ENCODE measurements at regions not wholly inside any gene's neighbourhood (a gene's known extent, or its start where the extent isn't known, plus 50 kb on each side); places are given as distances from the start of the nearest gene placed in this dataset.
A peak's percentile ranks its signal among the peaks of the same experiment; 100 is the strongest.

- intact Hi-C loops (cut with DNase I; ENCODE audit: low total_unique reads) = loop anchor here (10.0 kb wide), 1 partner anchor 585 kb away; no protein-coding TSS in a partner anchor
- Histone ChIP-seq H3K27ac (peak overlapping the region in 1 of 2 donors; percentile 20), H3K4me1 (no peaks in the 10 kb centered on the region), H3K9me3 (no peaks in the 10 kb centered on the region), H3K4me3 (no peak overlapping the region), H3K36me3 (ENCODE audit: low read depth, missing control alignments) (no peaks in the 10 kb centered on the region), H3K27me3 (no peaks in the 10 kb centered on the region)
- no peak for TF ChIP-seq CTCF (IDR thresholded peaks at IDR 0.05)
- no peak for TF ChIP-seq POLR2A (IDR thresholded peaks at IDR 0.05)
- 30 to 31% methylated on average over 3 of the region's 3 CpGs for WGBS, 2 donors
- DNase-seq = no peak
Measured at GRCh38 chr10:59019603-59020002, 156.8 kb upstream of the PHYHIPL start.

GRCh38 chr10:59020502-59020901 is 155.9 kb upstream of the PHYHIPL start:
- TF ChIP-seq CTCF (IDR thresholded peaks at IDR 0.05) (no peak), POLR2A (IDR thresholded peaks at IDR 0.05) (no peak)
- 87 to 96% methylated on average over 4 of the region's 4 CpGs for WGBS, 2 donors
- H3K27ac ChIP-seq = no peak overlapping the region
- no peak overlapping the region for H3K4me3 ChIP-seq
- DNase-seq = no peak
- intact Hi-C loops (cut with DNase I; ENCODE audit: low total_unique reads) = no loop called here
- no peaks in the 10 kb centered on the region for H3K4me1 ChIP-seq
- no peaks in the 10 kb centered on the region for H3K9me3 ChIP-seq
- H3K27me3 ChIP-seq = no peaks in the 10 kb centered on the region
- H3K36me3 ChIP-seq (ENCODE audit: low read depth, missing control alignments) = no peaks in the 10 kb centered on the region

GRCh38 chr10:59025981-59026765 is 150.3 kb upstream of the PHYHIPL start:
- intact Hi-C loops (cut with DNase I; ENCODE audit: low total_unique reads) = no loop called here
- H3K4me3 ChIP-seq = peak overlapping the region in 1 of 2 donors; percentile 5
- no peaks in the 10 kb centered on the region for H3K27me3 ChIP-seq
- TF ChIP-seq POLR2A (IDR thresholded peaks at IDR 0.05) (no peak), CTCF (IDR thresholded peaks at IDR 0.05) (no peak)
- H3K36me3 ChIP-seq (ENCODE audit: low read depth, missing control alignments) = no peaks in the 10 kb centered on the region
- no peaks in the 10 kb centered on the region for H3K9me3 ChIP-seq
- H3K4me1 ChIP-seq = no peaks in the 10 kb centered on the region
- no peak for DNase-seq
- no peak overlapping the region for H3K27ac ChIP-seq
- WGBS, 2 donors = 54 to 69% methylated on average over 22 to 23 of the region's 23 CpGs

- H3K27me3 ChIP-seq = no peaks in the 10 kb centered on the region
- H3K36me3 ChIP-seq (ENCODE audit: low read depth, missing control alignments) = no peaks in the 10 kb centered on the region
- no peak overlapping the region for H3K27ac ChIP-seq
- H3K4me3 ChIP-seq = no peak overlapping the region
- no peak for DNase-seq
- WGBS, 2 donors = 76 to 81% methylated on average over 5 of the region's 5 CpGs
- no peaks in the 10 kb centered on the region for H3K9me3 ChIP-seq
- H3K4me1 ChIP-seq = no peaks in the 10 kb centered on the region
- intact Hi-C loops (cut with DNase I; ENCODE audit: low total_unique reads) = no loop called here
- TF ChIP-seq CTCF (IDR thresholded peaks at IDR 0.05) = no peak
- TF ChIP-seq POLR2A (IDR thresholded peaks at IDR 0.05) = no peak
Measured at GRCh38 chr10:59027975-59028655, 148.3 kb upstream of the PHYHIPL start.

All from testis (tissue), 2 donors.